Tibial nerve (tissue), 4 donors: ENCODE measurements at regions not wholly inside any gene's neighbourhood (a gene's known extent, or its start where the extent isn't known, plus 50 kb on each side); places are given as distances from the start of the nearest gene placed in this dataset.

ENCODE experiments used
- DNase-seq, 2 donors: peaks; one replicate each; pipeline ENCODE4 v3.0.0-alpha.2; 2019; ENCODE audit warnings: low spot score in 2 of 2
- H3K27ac ChIP-seq, 4 donors: fragments of 200-600 bp; sonication (generic) in 3 of 4; one replicate each; pipeline ENCODE4 v1.5.1; 2017 to 2019; ENCODE audit warnings: mild to moderate bottlenecking in 1 of 4
- H3K27me3 ChIP-seq, 2 donors: fragments of 200-600 bp; sonication (generic) in 1 of 2; one replicate each; pipeline versions ENCODE4 v1.5.1 to v1.6.0; 2017 to 2019
- H3K36me3 ChIP-seq, 3 donors: fragments of 200-600 bp; sonication (generic); one replicate each; pipeline ENCODE4 v1.5.1; 2018 to 2019
- H3K4me1 ChIP-seq, 4 donors: fragments of 200-600 bp; sonication (generic) in 3 of 4; one replicate each; pipeline ENCODE4 v1.5.1; 2017 to 2019
- H3K4me3 ChIP-seq, 4 donors: fragments of 200-600 bp; sonication (generic) in 3 of 4; one replicate each; pipeline ENCODE4 v1.5.1; 2017 to 2019; ENCODE audit warnings: mild to moderate bottlenecking in 1 of 4, moderate library complexity in 1 of 4
- H3K9me3 ChIP-seq, 4 donors: fragments of 200-600 bp; sonication (generic) in 3 of 4; one replicate each; pipeline ENCODE4 v1.5.1; 2017 to 2019
- EP300 ChIP-seq, 2 donors: sonication (generic); formaldehyde crosslinking; IDR thresholded peaks; one replicate each; pipeline ENCODE4 v1.6.1; 2017; ENCODE audit warnings: antibody characterized with exemption in 2 of 2, mild to moderate bottlenecking in 1 of 2
- POLR2A ChIP-seq, 2 donors: fragments of 450-650 bp; IDR thresholded peaks; one replicate each; pipeline ENCODE4 v1.6.1; 2017; ENCODE audit warnings: antibody characterized with exemption in 2 of 2, mild to moderate bottlenecking in 2 of 2, moderate library complexity in 2 of 2
- WGBS, 2 donors: methylation state at CpG; one replicate each; pipeline ENCODE4 v1.1.5; 2018; 5-methylcytosine and 5-hydroxymethylcytosine counted together
- TF ChIP-seq, protein P1 (sequence below), 5 experiments: fragments of 200-600 bp in 3 of 5; fragments of 450-650 bp in 2 of 5; sonication (generic) in 3 of 5; IDR thresholded peaks; one replicate each; pipeline ENCODE4 v1.5.1; 2016 to 2019; ENCODE audit warnings: antibody characterized with exemption in 5 of 5, mild to moderate bottlenecking in 3 of 5, moderate library complexity in 2 of 5

- no peaks in the 10 kb centered on the region for H3K27me3 ChIP-seq
- 89 to 92% methylated on average over 10 to 11 of the region's 11 CpGs for WGBS, 2 donors
- TF ChIP-seq POLR2A (IDR thresholded peaks at IDR 0.05) (no peak), EP300 (IDR thresholded peaks at IDR 0.05) (no peak)
- TF ChIP-seq, protein P1, sequence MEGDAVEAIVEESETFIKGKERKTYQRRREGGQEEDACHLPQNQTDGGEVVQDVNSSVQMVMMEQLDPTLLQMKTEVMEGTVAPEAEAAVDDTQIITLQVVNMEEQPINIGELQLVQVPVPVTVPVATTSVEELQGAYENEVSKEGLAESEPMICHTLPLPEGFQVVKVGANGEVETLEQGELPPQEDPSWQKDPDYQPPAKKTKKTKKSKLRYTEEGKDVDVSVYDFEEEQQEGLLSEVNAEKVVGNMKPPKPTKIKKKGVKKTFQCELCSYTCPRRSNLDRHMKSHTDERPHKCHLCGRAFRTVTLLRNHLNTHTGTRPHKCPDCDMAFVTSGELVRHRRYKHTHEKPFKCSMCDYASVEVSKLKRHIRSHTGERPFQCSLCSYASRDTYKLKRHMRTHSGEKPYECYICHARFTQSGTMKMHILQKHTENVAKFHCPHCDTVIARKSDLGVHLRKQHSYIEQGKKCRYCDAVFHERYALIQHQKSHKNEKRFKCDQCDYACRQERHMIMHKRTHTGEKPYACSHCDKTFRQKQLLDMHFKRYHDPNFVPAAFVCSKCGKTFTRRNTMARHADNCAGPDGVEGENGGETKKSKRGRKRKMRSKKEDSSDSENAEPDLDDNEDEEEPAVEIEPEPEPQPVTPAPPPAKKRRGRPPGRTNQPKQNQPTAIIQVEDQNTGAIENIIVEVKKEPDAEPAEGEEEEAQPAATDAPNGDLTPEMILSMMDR (IDR thresholded peaks at IDR 0.05): no peak
- H3K27ac ChIP-seq: no peak overlapping the region
- DNase-seq: no peak
- no peak overlapping the region for H3K4me3 ChIP-seq
- peaks cover 0 to 31% (median 0%) of the 10 kb centered on the region in 3 donors for H3K36me3 ChIP-seq
- no peaks in the 10 kb centered on the region for H3K9me3 ChIP-seq
- no peaks in the 10 kb centered on the region for H3K4me1 ChIP-seq
These were observed 143.3 kb upstream of the GMDS start for GRCh38 chr6:2388554-2389324.

- TF ChIP-seq, protein P1 (IDR thresholded peaks at IDR 0.05): no peak
- TF ChIP-seq EP300 (IDR thresholded peaks at IDR 0.05) (no peak), POLR2A (IDR thresholded peaks at IDR 0.05) (no peak)
- H3K9me3 ChIP-seq: no peaks in the 10 kb centered on the region
- peaks cover 0 to 29% (median 0%) of the 10 kb centered on the region in 3 donors for H3K36me3 ChIP-seq
- no peaks in the 10 kb centered on the region for H3K27me3 ChIP-seq
- WGBS, 2 donors: 93 to 98% methylated on average over 3 of the region's 3 CpGs
- no peak for DNase-seq
- H3K4me1 ChIP-seq: peaks cover 0 to 7% (median 1%) of the 10 kb centered on the region in 4 donors
- no peak overlapping the region for H3K4me3 ChIP-seq
- H3K27ac ChIP-seq: no peak overlapping the region
These were observed 142.0 kb upstream of the GMDS start for GRCh38 chr6:2387445-2387844.

DNA sequence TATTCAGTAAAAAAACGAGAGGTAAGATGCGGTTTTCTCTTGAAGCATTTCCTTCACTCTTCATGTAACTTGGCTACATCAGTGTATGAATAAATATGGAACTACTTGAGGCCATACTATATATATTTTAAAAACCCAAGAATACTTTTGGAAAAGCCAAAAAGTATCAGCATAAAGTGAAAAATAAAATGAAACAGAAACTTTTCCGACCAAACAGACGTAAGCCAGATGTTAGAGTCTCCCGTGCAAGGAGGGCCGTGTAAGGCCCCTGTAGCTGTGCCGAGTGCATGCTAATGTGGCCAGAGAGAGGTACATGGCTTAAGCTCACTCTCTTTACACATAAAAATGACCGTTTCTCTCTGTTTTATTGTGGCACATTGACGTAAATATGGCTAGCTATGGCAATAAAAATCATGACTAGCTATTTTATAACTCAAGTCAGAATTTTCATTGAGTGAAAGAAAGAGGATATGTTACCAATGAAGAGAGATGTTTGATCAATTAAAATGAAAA lies 140.1 kb upstream of the GMDS start:
- no peaks in the 10 kb centered on the region for H3K27me3 ChIP-seq
- no peaks in the 10 kb centered on the region for H3K9me3 ChIP-seq
- no peak overlapping the region for H3K27ac ChIP-seq
- WGBS, 2 donors: 68 to 69% methylated on average over 9 of the region's 9 CpGs
- TF ChIP-seq EP300 (IDR thresholded peaks at IDR 0.05) (no peak), POLR2A (IDR thresholded peaks at IDR 0.05) (no peak)
- TF ChIP-seq, protein P1 (IDR thresholded peaks at IDR 0.05): no peak
- H3K36me3 ChIP-seq: peaks cover 0 to 11% (median 0%) of the 10 kb centered on the region in 3 donors
- peaks cover 0 to 7% (median 3%) of the 10 kb centered on the region in 4 donors for H3K4me1 ChIP-seq
- no peak overlapping the region for H3K4me3 ChIP-seq
- DNase-seq: no peak

DNA sequence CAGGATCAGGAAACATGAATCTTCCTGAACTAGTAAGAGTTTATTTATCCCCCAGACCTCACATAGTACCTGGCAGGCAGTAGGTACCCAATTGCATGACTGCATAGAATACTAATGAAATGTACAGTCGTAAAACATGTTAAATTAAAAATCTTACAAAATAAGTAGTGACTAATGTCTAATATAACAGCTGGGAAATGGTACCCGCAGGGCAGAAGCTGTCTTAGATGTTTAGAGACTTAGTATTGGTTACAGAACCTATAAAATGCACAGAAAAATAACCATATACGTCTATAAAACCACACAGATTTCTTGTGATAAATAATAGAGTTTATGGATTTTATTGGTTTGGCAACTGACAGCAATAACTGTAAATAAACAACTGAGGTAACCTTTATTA lies 139.1 kb upstream of the GMDS start:
- Histone ChIP-seq H3K27ac (no peak overlapping the region), H3K9me3 (no peaks in the 10 kb centered on the region), H3K36me3 (peaks cover 0 to 8% (median 0%) of the 10 kb centered on the region in 3 donors), H3K4me1 (peaks cover 0 to 7% (median 3%) of the 10 kb centered on the region in 4 donors), H3K4me3 (no peak overlapping the region), H3K27me3 (no peaks in the 10 kb centered on the region)
- WGBS, 2 donors: 92 to 94% methylated on average over 3 of the region's 3 CpGs
- no peak for DNase-seq
- TF ChIP-seq EP300 (IDR thresholded peaks at IDR 0.05): no peak
- no peak for TF ChIP-seq POLR2A (IDR thresholded peaks at IDR 0.05)
- TF ChIP-seq, protein P1 (IDR thresholded peaks at IDR 0.05): no peak
